Ishikawa (cell line): ENCODE measurements at regions not wholly inside any gene's neighbourhood (a gene's known extent, or its start where the extent isn't known, plus 50 kb on each side); places are given as distances from the start of the nearest gene placed in this dataset.

Experiments
- CEBPB ChIP-seq: IDR thresholded peaks from 2 replicates; pipeline ENCODE4 v1.6.1; 2012
- CREB1 ChIP-seq: IDR thresholded peaks from 2 replicates; pipeline ENCODE4 v1.6.1; 2012; ENCODE audit warnings: low read depth
- EGR1 ChIP-seq: IDR thresholded peaks from 2 replicates; pipeline ENCODE4 v1.6.1; 2012
- EP300 ChIP-seq: IDR thresholded peaks from 2 replicates; pipeline ENCODE4 v1.6.1; 2012; ENCODE audit warnings: borderline replicate concordance
- FOXM1 ChIP-seq: IDR thresholded peaks from 2 replicates; pipeline ENCODE4 v1.6.1; 2012; ENCODE audit warnings: low read depth, borderline replicate concordance
- MAX ChIP-seq: IDR thresholded peaks from 2 replicates; pipeline ENCODE4 v1.6.1; 2012
- NFIC ChIP-seq: IDR thresholded peaks from 2 replicates; pipeline ENCODE4 v1.6.1; 2012
- RAD21 ChIP-seq: IDR thresholded peaks from 2 replicates; pipeline ENCODE4 v1.6.1; 2012; ENCODE audit warnings: low read depth
- REST ChIP-seq: IDR thresholded peaks from 2 replicates; pipeline ENCODE4 v1.6.1; 2012; ENCODE audit warnings: low read depth, mild to moderate bottlenecking
- TAF1 ChIP-seq: IDR thresholded peaks from 2 replicates; pipeline ENCODE4 v1.6.1; 2012; ENCODE audit warnings: low read depth, mild to moderate bottlenecking
- TCF12 ChIP-seq: IDR thresholded peaks from 2 replicates; pipeline ENCODE4 v1.6.1; 2012; ENCODE audit warnings: low read depth
- TEAD4 ChIP-seq: IDR thresholded peaks from 2 replicates; pipeline ENCODE4 v1.6.1; 2012
- USF1 ChIP-seq: IDR thresholded peaks from 2 replicates; pipeline ENCODE4 v1.6.1; 2012
- YY1 ChIP-seq: IDR thresholded peaks from 2 replicates; pipeline ENCODE4 v1.6.1; 2012; ENCODE audit warnings: low read depth
- ZBTB7A ChIP-seq: IDR thresholded peaks from 2 replicates; pipeline ENCODE4 v1.6.1; 2012; ENCODE audit warnings: low read depth

GRCh38 chr9:28563291-28563934 lies 990.1 kb upstream of the C9orf72 start:
- TF ChIP-seq TCF12 (no peak), EP300 (no peak), CEBPB (no peak), RAD21 (no peak), FOXM1 (no peak), REST (no peak), TEAD4 (no peak), ZBTB7A (no peak), EGR1 (no peak), NFIC (no peak), CREB1 (no peak), YY1 (no peak), TAF1 (no peak), USF1 (no peak), MAX (no peak)

GRCh38 chr9:28583832-28584231 lies 1010.6 kb upstream of the C9orf72 start:
- TF ChIP-seq ZBTB7A (no peak), TAF1 (no peak), CREB1 (no peak), EP300 (no peak), MAX (no peak), EGR1 (no peak), CEBPB (no peak), FOXM1 (no peak)

GRCh38 chr9:28584542-28584941 lies 1011.3 kb upstream of the C9orf72 start:
- no peak for TF ChIP-seq REST
- no peak for TF ChIP-seq NFIC
- TF ChIP-seq TCF12, result no peak
- TF ChIP-seq EGR1, result no peak
- TF ChIP-seq MAX, result no peak
- no peak for TF ChIP-seq TAF1
- TF ChIP-seq EP300, result no peak
- TF ChIP-seq CEBPB, result no peak
- no peak for TF ChIP-seq USF1
- TF ChIP-seq FOXM1, result no peak
- TF ChIP-seq ZBTB7A, result no peak
- no peak for TF ChIP-seq RAD21
- no peak for TF ChIP-seq TEAD4
- TF ChIP-seq YY1, result no peak
- TF ChIP-seq CREB1, result no peak

- TF ChIP-seq TAF1, result no peak
- TF ChIP-seq RAD21, result no peak
- TF ChIP-seq USF1, result no peak
- TF ChIP-seq EGR1, result no peak
- TF ChIP-seq NFIC, result no peak
- TF ChIP-seq EP300, result no peak
- TF ChIP-seq REST, result no peak
- no peak for TF ChIP-seq TEAD4
- no peak for TF ChIP-seq CEBPB
- TF ChIP-seq YY1, result no peak
- no peak for TF ChIP-seq ZBTB7A
- TF ChIP-seq CREB1, result no peak
Observed at GRCh38 chr9:28587052-28587451, 1013.8 kb upstream of the C9orf72 start.
